Posterior vena cava (tissue), 2 donors: ENCODE measurements at regions not wholly inside any gene's neighbourhood (a gene's known extent, or its start where the extent isn't known, plus 50 kb on each side); places are given as distances from the start of the nearest gene placed in this dataset.
"Not testable (repeated sequence)": the region's sequence is repeated elsewhere in the genome, so short reads cannot be mapped to it uniquely, and the experiment has no call there.

Source experiments
- DNase-seq: peaks from one replicate; pipeline ENCODE4 v3.0.0-alpha.2; 2020; ENCODE audit warnings: low spot score
- intact Hi-C, 2 donors: fragments of 100-400 bp; cut with DNase I; formaldehyde crosslinking; loops; one replicate each; pipeline versions ENCODE4 v1.14.1 to v1.14.2; 2022 to 2023
- donor health status: DM: yes; HTN: yes; CAD: no.
- donor health status: DM: yes; HTN: yes; CAD: no.

GRCh38 chr1:206256935-206257334 is 53.6 kb downstream of the SRGAP2 start:
- DNase-seq, intact Hi-C loops: not testable (repeated sequence)

GRCh38 chr1:206261473-206261872 is 58.1 kb downstream of the SRGAP2 start:
- intact Hi-C loops, DNase-seq: not testable (repeated sequence)

- intact Hi-C loops, DNase-seq: not testable (repeated sequence)
Observed at GRCh38 chr1:206262424-206262823, 59.1 kb downstream of the SRGAP2 start.

GRCh38 chr1:206264916-206265315 is 61.6 kb downstream of the SRGAP2 start:
- DNase-seq, intact Hi-C loops: not testable (repeated sequence)

- intact Hi-C loops, DNase-seq: not testable (repeated sequence)
Observed at GRCh38 chr1:206271153-206271552, 67.8 kb downstream of the SRGAP2 start.

- DNase-seq, intact Hi-C loops: not testable (repeated sequence)
Observed at GRCh38 chr1:206273104-206273503, 69.8 kb downstream of the SRGAP2 start.

- DNase-seq, intact Hi-C loops: not testable (repeated sequence)
Observed at GRCh38 chr1:206276143-206276542, 72.8 kb downstream of the SRGAP2 start.

GRCh38 chr1:206278683-206279082 is 75.3 kb downstream of the SRGAP2 start:
- intact Hi-C loops: not testable (repeated sequence)

GRCh38 chr1:206280683-206281082 is 77.3 kb downstream of the SRGAP2 start:
- intact Hi-C loops, DNase-seq: not testable (repeated sequence)

More at GRCh38 chr1:206278683-206279082, 75.3 kb downstream of the SRGAP2 start:
- DNase-seq: not testable (repeated sequence)

GRCh38 chr1:206281912-206282654 is 78.7 kb downstream of the SRGAP2 start:
- DNase-seq, intact Hi-C loops: not testable (repeated sequence)

GRCh38 chr1:206285024-206285960 is 82.0 kb downstream of the SRGAP2 start:
- DNase-seq, intact Hi-C loops: not testable (repeated sequence)

GRCh38 chr1:206287759-206288158 is 84.4 kb downstream of the SRGAP2 start:
- DNase-seq, intact Hi-C loops: not testable (repeated sequence)

- intact Hi-C loops, DNase-seq: not testable (repeated sequence)
Observed at GRCh38 chr1:206288453-206288852, 85.1 kb downstream of the SRGAP2 start.

GRCh38 chr1:206297145-206298031 is 94.0 kb downstream of the SRGAP2 start:
- intact Hi-C loops, DNase-seq: not testable (repeated sequence)

- DNase-seq, intact Hi-C loops: not testable (repeated sequence)
Observed at GRCh38 chr1:206298032-206298392, 94.7 kb downstream of the SRGAP2 start.

- intact Hi-C loops: not testable (repeated sequence)
Observed at GRCh38 chr1:206299181-206299791, 95.9 kb downstream of the SRGAP2 start.

GRCh38 chr1:206299942-206300341 is 96.6 kb downstream of the SRGAP2 start:
- DNase-seq, intact Hi-C loops: not testable (repeated sequence)

More at GRCh38 chr1:206299181-206299791, 95.9 kb downstream of the SRGAP2 start:
- not testable (repeated sequence) for DNase-seq

GRCh38 chr1:206302056-206302455 is 98.7 kb downstream of the SRGAP2 start:
- not testable (repeated sequence) for DNase-seq

More at GRCh38 chr1:206302056-206302455, 98.7 kb downstream of the SRGAP2 start:
- intact Hi-C loops: not testable (repeated sequence)
